Transverse colon (tissue), 4 donors: ENCODE measurements at regions not wholly inside any gene's neighbourhood (a gene's known extent, or its start where the extent isn't known, plus 50 kb on each side); places are given as distances from the start of the nearest gene placed in this dataset.

Experiments used
- EP300 ChIP-seq: sonication (generic); formaldehyde crosslinking; IDR thresholded peaks from one replicate; pipeline ENCODE4 v1.6.1; 2017; ENCODE audit warnings: antibody characterized with exemption, low read depth
- POLR2A ChIP-seq: fragments of 450-650 bp; IDR thresholded peaks from one replicate; pipeline ENCODE4 v1.6.1; 2016; ENCODE audit warnings: antibody characterized with exemption, mild to moderate bottlenecking, moderate library complexity
- POLR2AphosphoS5 ChIP-seq, 3 donors: sonication (generic); formaldehyde crosslinking; IDR thresholded peaks; one replicate each; pipeline ENCODE4 v1.6.1; 2016; ENCODE audit warnings: antibody characterized with exemption in 3 of 3
- TF ChIP-seq, protein P1 (sequence below), 5 experiments: fragments of 200-600 bp in 3 of 5; fragments of 450-650 bp in 2 of 5; sonication (generic) in 3 of 5; IDR thresholded peaks; 1 replicate in 2 of 5; 2 replicates in 3 of 5; pipeline ENCODE4 v1.5.1; 2016 to 2017; ENCODE audit warnings: antibody characterized with exemption in 5 of 5, inconsistent platforms in 3 of 5, mild to moderate bottlenecking in 2 of 5, moderate library complexity in 1 of 5

DNA sequence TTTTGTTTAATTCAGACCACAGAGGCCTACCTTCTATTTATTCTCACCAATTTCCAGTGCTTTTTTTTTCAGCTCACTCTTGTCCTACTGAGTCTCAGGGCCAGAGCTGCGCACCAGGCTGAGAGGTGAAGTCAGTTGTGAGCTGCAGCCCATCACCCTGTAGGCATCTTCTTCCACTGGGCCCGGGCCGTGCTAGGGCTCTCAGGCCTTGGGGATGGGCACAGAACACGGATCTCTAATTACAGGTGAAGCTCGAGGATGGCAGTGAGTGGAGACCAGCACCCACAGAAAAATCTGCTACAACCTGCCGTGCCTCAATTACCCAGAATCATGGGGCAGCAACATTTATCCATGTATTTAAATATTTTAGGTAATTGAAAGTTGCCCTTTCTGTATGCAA lies 82.1 kb downstream of the IRX5 start:
- TF ChIP-seq, protein P1, sequence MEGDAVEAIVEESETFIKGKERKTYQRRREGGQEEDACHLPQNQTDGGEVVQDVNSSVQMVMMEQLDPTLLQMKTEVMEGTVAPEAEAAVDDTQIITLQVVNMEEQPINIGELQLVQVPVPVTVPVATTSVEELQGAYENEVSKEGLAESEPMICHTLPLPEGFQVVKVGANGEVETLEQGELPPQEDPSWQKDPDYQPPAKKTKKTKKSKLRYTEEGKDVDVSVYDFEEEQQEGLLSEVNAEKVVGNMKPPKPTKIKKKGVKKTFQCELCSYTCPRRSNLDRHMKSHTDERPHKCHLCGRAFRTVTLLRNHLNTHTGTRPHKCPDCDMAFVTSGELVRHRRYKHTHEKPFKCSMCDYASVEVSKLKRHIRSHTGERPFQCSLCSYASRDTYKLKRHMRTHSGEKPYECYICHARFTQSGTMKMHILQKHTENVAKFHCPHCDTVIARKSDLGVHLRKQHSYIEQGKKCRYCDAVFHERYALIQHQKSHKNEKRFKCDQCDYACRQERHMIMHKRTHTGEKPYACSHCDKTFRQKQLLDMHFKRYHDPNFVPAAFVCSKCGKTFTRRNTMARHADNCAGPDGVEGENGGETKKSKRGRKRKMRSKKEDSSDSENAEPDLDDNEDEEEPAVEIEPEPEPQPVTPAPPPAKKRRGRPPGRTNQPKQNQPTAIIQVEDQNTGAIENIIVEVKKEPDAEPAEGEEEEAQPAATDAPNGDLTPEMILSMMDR (IDR thresholded peaks at IDR 0.05) = no peak
- TF ChIP-seq POLR2A = no peak
- no peak for TF ChIP-seq POLR2AphosphoS5 (IDR thresholded peaks at IDR 0.05)
- TF ChIP-seq EP300 = no peak
